ENCODE measurements at regions not wholly inside any gene's neighbourhood (a gene's known extent, or its start where the extent isn't known, plus 50 kb on each side); places are given as distances from the start of the nearest gene placed in this dataset.

DNA sequence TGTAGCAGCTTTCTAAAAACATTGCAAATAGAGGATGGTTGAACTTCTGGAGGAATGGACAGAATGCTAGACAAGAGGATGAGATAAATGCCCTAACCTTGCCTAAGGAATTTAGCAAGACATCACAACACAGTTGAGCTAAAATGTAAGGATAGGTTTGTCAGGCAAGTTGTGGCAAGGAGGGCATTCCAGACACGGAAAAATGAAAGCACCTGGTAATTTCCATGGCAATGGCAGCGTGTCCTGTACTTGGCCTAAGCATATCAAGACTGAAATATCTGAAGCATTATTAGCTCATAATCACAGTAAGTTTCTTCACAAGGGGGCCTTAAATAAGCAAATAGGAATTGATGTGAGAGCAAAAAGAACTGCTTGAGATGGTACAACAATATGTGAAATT is 105.1 kb upstream of the USP25 start:
- DNase-seq (ENCODE audit: low read depth) (no peak), FAIRE-seq (no peak)
- H2AFZ ChIP-seq (ENCODE audit: low read depth, low read length) = no peak overlapping the region
- no peaks in the 10 kb centered on the region for H3K27me3 ChIP-seq (ENCODE audit: insufficient read depth, low read length)
- H3K27ac Mint-ChIP-seq (ENCODE audit: unreplicated experiment) = no peak overlapping the region
- no peaks in the 10 kb centered on the region for H3K79me2 ChIP-seq (ENCODE audit: insufficient read depth, low read length)
- no peak overlapping the region for H3K4me3 Mint-ChIP-seq (ENCODE audit: unreplicated experiment)
- no peak overlapping the region for H3K4me3 ChIP-seq (ENCODE audit: insufficient read depth, low read depth, low read length)
- H4K20me1 ChIP-seq (ENCODE audit: insufficient read depth, low read length) = no peaks in the 10 kb centered on the region
- no peaks in the 10 kb centered on the region for H3K9me3 ChIP-seq (ENCODE audit: insufficient read depth, low read depth, low read length)
- no peaks in the 10 kb centered on the region for H3K36me3 ChIP-seq (ENCODE audit: insufficient read depth, low read length)
- no peaks in the 10 kb centered on the region for H3K4me1 ChIP-seq (ENCODE audit: insufficient read depth, low read length)
- H3K36me3 Mint-ChIP-seq (ENCODE audit: low read depth, unreplicated experiment) = no peaks in the 10 kb centered on the region
- no peaks in the 10 kb centered on the region for H3K27me3 Mint-ChIP-seq (ENCODE audit: low read depth, unreplicated experiment)
- TF ChIP-seq EZH2 (IDR thresholded peaks at IDR 0.05; ENCODE audit: insufficient read depth, low read length) (no peak), CTCF (IDR thresholded peaks at IDR 0.05; ENCODE audit: insufficient read depth, low read depth, low read length) (no peak)
- H3K9me3 Mint-ChIP-seq (ENCODE audit: unreplicated experiment) = no peaks in the 10 kb centered on the region
- no peak overlapping the region for H3K9ac ChIP-seq (ENCODE audit: low read length)
- no peak overlapping the region for H3K4me2 ChIP-seq (ENCODE audit: low read length)
- no peak overlapping the region for H3K27ac ChIP-seq (ENCODE audit: low read depth, low read length)
- peaks cover 9% of the 10 kb centered on the region for H3K4me1 Mint-ChIP-seq (ENCODE audit: low read depth, unreplicated experiment)

- FAIRE-seq = no peak
- Mint-ChIP-seq H3K9me3 (ENCODE audit: unreplicated experiment) (no peaks in the 10 kb centered on the region), H3K36me3 (ENCODE audit: low read depth, unreplicated experiment) (no peaks in the 10 kb centered on the region), H3K27ac (ENCODE audit: unreplicated experiment) (no peak overlapping the region), H3K4me3 (ENCODE audit: unreplicated experiment) (no peak overlapping the region), H3K4me1 (ENCODE audit: low read depth, unreplicated experiment) (peaks cover 5% of the 10 kb centered on the region), H3K27me3 (ENCODE audit: low read depth, unreplicated experiment) (no peaks in the 10 kb centered on the region)
- Histone ChIP-seq H3K9me3 (ENCODE audit: insufficient read depth, low read depth, low read length) (no peaks in the 10 kb centered on the region), H3K79me2 (ENCODE audit: insufficient read depth, low read length) (no peaks in the 10 kb centered on the region), H3K9ac (ENCODE audit: low read length) (no peak overlapping the region), H4K20me1 (ENCODE audit: insufficient read depth, low read length) (no peaks in the 10 kb centered on the region), H2AFZ (ENCODE audit: low read depth, low read length) (no peak overlapping the region), H3K4me2 (ENCODE audit: low read length) (no peak overlapping the region), H3K4me1 (ENCODE audit: insufficient read depth, low read length) (no peaks in the 10 kb centered on the region), H3K36me3 (ENCODE audit: insufficient read depth, low read length) (no peaks in the 10 kb centered on the region), H3K4me3 (ENCODE audit: insufficient read depth, low read depth, low read length) (no peak overlapping the region), H3K27me3 (ENCODE audit: insufficient read depth, low read length) (no peaks in the 10 kb centered on the region), H3K27ac (ENCODE audit: low read depth, low read length) (no peak overlapping the region)
- no peak for DNase-seq (ENCODE audit: low read depth)
- TF ChIP-seq EZH2 (IDR thresholded peaks at IDR 0.05; ENCODE audit: insufficient read depth, low read length) = no peak
Observed at GRCh38 chr21:15625363-15625762, 104.4 kb upstream of the USP25 start.

GRCh38 chr21:15626031-15626430 is 103.8 kb upstream of the USP25 start:
- no peaks in the 10 kb centered on the region for H3K27me3 Mint-ChIP-seq (ENCODE audit: low read depth, unreplicated experiment)
- no peak for FAIRE-seq
- H3K4me1 ChIP-seq (ENCODE audit: insufficient read depth, low read length) = no peaks in the 10 kb centered on the region
- H3K9me3 Mint-ChIP-seq (ENCODE audit: unreplicated experiment) = no peaks in the 10 kb centered on the region
- no peak overlapping the region for H3K4me3 ChIP-seq (ENCODE audit: insufficient read depth, low read depth, low read length)
- no peaks in the 10 kb centered on the region for H3K36me3 Mint-ChIP-seq (ENCODE audit: low read depth, unreplicated experiment)
- H3K4me1 Mint-ChIP-seq (ENCODE audit: low read depth, unreplicated experiment) = peaks cover 5% of the 10 kb centered on the region
- no peak overlapping the region for H3K4me2 ChIP-seq (ENCODE audit: low read length)
- no peak overlapping the region for H3K27ac Mint-ChIP-seq (ENCODE audit: unreplicated experiment)
- no peak overlapping the region for H2AFZ ChIP-seq (ENCODE audit: low read depth, low read length)
- H3K79me2 ChIP-seq (ENCODE audit: insufficient read depth, low read length) = no peaks in the 10 kb centered on the region
- no peaks in the 10 kb centered on the region for H3K27me3 ChIP-seq (ENCODE audit: insufficient read depth, low read length)
- no peak for DNase-seq (ENCODE audit: low read depth)
- H4K20me1 ChIP-seq (ENCODE audit: insufficient read depth, low read length) = no peaks in the 10 kb centered on the region
- no peak overlapping the region for H3K27ac ChIP-seq (ENCODE audit: low read depth, low read length)
- H3K4me3 Mint-ChIP-seq (ENCODE audit: unreplicated experiment) = no peak overlapping the region
- TF ChIP-seq CTCF (IDR thresholded peaks at IDR 0.05; ENCODE audit: insufficient read depth, low read depth, low read length) (no peak), EZH2 (IDR thresholded peaks at IDR 0.05; ENCODE audit: insufficient read depth, low read length) (no peak)
- H3K36me3 ChIP-seq (ENCODE audit: insufficient read depth, low read length) = no peaks in the 10 kb centered on the region
- H3K9ac ChIP-seq (ENCODE audit: low read length) = no peak overlapping the region
- H3K9me3 ChIP-seq (ENCODE audit: insufficient read depth, low read depth, low read length) = no peaks in the 10 kb centered on the region

Data from astrocyte (in vitro differentiated cells and primary cell).